ENCODE measurements at regions not wholly inside any gene's neighbourhood (a gene's known extent, or its start where the extent isn't known, plus 50 kb on each side); places are given as distances from the start of the nearest gene placed in this dataset.

GRCh38 chr9:106691627-106692026 lies 171.3 kb upstream of the ZNF462 start:
- H3K27me3 Mint-ChIP-seq (ENCODE audit: unreplicated experiment) = no peaks in the 10 kb centered on the region
- H3K9me3 Mint-ChIP-seq (ENCODE audit: unreplicated experiment) = no peaks in the 10 kb centered on the region
- H3K27ac Mint-ChIP-seq (ENCODE audit: unreplicated experiment) = no peak overlapping the region
- DNase-seq = no peak
- H3K4me3 Mint-ChIP-seq (ENCODE audit: unreplicated experiment) = no peak overlapping the region
- no peaks in the 10 kb centered on the region for H3K4me1 Mint-ChIP-seq (ENCODE audit: low read depth, unreplicated experiment)
- no peaks in the 10 kb centered on the region for H3K36me3 Mint-ChIP-seq (ENCODE audit: unreplicated experiment)
- no peak for TF ChIP-seq CTCF (IDR thresholded peaks at IDR 0.05; ENCODE audit: partially characterized antibody, unreplicated experiment)

DNA sequence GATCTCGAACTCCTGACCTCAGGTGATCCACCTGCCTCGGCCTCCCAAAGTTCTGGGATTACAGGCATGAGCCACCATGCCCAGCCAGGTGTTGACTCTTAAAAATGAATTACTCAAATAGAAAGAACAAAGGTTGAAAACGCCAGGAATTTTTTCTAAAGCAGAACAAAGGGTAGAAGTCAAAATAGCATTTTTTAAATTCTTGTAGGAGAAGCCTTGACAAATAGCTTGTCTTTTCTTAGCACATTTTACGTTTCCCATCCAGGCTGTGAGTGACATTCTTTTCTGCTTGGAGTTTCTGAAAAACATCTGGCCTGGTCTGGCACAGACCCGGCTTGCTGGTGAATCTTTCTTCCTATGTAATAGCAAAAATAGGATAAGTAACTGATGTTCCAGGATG lies 169.4 kb upstream of the ZNF462 start:
- DNase-seq = no peak
- no peak overlapping the region for H3K27ac Mint-ChIP-seq (ENCODE audit: unreplicated experiment)
- peaks cover 9% of the 10 kb centered on the region for H3K4me1 Mint-ChIP-seq (ENCODE audit: low read depth, unreplicated experiment)
- H3K36me3 Mint-ChIP-seq (ENCODE audit: unreplicated experiment) = no peaks in the 10 kb centered on the region
- H3K4me3 Mint-ChIP-seq (ENCODE audit: unreplicated experiment) = no peak overlapping the region
- H3K9me3 Mint-ChIP-seq (ENCODE audit: unreplicated experiment) = no peaks in the 10 kb centered on the region
- no peaks in the 10 kb centered on the region for H3K27me3 Mint-ChIP-seq (ENCODE audit: unreplicated experiment)
- no peak for TF ChIP-seq CTCF (IDR thresholded peaks at IDR 0.05; ENCODE audit: partially characterized antibody, unreplicated experiment)

- H3K27ac Mint-ChIP-seq (ENCODE audit: unreplicated experiment) = peak overlapping the region; percentile 10
- H3K9me3 Mint-ChIP-seq (ENCODE audit: unreplicated experiment) = no peaks in the 10 kb centered on the region
- H3K36me3 Mint-ChIP-seq (ENCODE audit: unreplicated experiment) = no peaks in the 10 kb centered on the region
- H3K4me1 Mint-ChIP-seq (ENCODE audit: low read depth, unreplicated experiment) = peaks cover 9% of the 10 kb centered on the region
- TF ChIP-seq CTCF (IDR thresholded peaks at IDR 0.05; ENCODE audit: partially characterized antibody, unreplicated experiment) = no peak
- H3K27me3 Mint-ChIP-seq (ENCODE audit: unreplicated experiment) = no peaks in the 10 kb centered on the region
- DNase-seq = no peak
- no peak overlapping the region for H3K4me3 Mint-ChIP-seq (ENCODE audit: unreplicated experiment)
These were observed 166.2 kb upstream of the ZNF462 start for GRCh38 chr9:106696804-106697203.

- no peak overlapping the region for H3K4me3 Mint-ChIP-seq (ENCODE audit: unreplicated experiment)
- no peak for TF ChIP-seq CTCF (IDR thresholded peaks at IDR 0.05; ENCODE audit: partially characterized antibody, unreplicated experiment)
- peak; percentile 27 for DNase-seq
These were observed 165.6 kb upstream of the ZNF462 start for GRCh38 chr9:106697390-106697749.

GRCh38 chr9:106697750-106698502 lies 165.0 kb upstream of the ZNF462 start:
- H3K27ac Mint-ChIP-seq (ENCODE audit: unreplicated experiment) = peak overlapping the region; percentile 10

More at GRCh38 chr9:106697390-106697749, 165.6 kb upstream of the ZNF462 start:
- H3K27me3 Mint-ChIP-seq (ENCODE audit: unreplicated experiment) = no peaks in the 10 kb centered on the region
- H3K9me3 Mint-ChIP-seq (ENCODE audit: unreplicated experiment) = no peaks in the 10 kb centered on the region
- H3K27ac Mint-ChIP-seq (ENCODE audit: unreplicated experiment) = peak overlapping the region; percentile 10
- no peaks in the 10 kb centered on the region for H3K36me3 Mint-ChIP-seq (ENCODE audit: unreplicated experiment)
- H3K4me1 Mint-ChIP-seq (ENCODE audit: low read depth, unreplicated experiment) = peaks cover 9% of the 10 kb centered on the region

More at GRCh38 chr9:106697750-106698502, 165.0 kb upstream of the ZNF462 start:
- no peak for TF ChIP-seq CTCF (IDR thresholded peaks at IDR 0.05; ENCODE audit: partially characterized antibody, unreplicated experiment)
- H3K36me3 Mint-ChIP-seq (ENCODE audit: unreplicated experiment) = no peaks in the 10 kb centered on the region
- H3K27me3 Mint-ChIP-seq (ENCODE audit: unreplicated experiment) = no peaks in the 10 kb centered on the region
- peaks cover 9% of the 10 kb centered on the region for H3K4me1 Mint-ChIP-seq (ENCODE audit: low read depth, unreplicated experiment)
- H3K9me3 Mint-ChIP-seq (ENCODE audit: unreplicated experiment) = no peaks in the 10 kb centered on the region
- peak overlapping the region; percentile 19 for H3K4me3 Mint-ChIP-seq (ENCODE audit: unreplicated experiment)
- peak; percentile 29 for DNase-seq

All from glutamatergic neuron (in vitro differentiated cells).